Nephron (organoid): ENCODE measurements at regions not wholly inside any gene's neighbourhood (a gene's known extent, or its start where the extent isn't known, plus 50 kb on each side); places are given as distances from the start of the nearest gene placed in this dataset.
A peak's percentile ranks its signal among the peaks of the same experiment; 100 is the strongest.

Experiments used
- H3K27ac Mint-ChIP-seq, 3 experiments: 2 replicates each; pipeline ENCODE4 v1.8.0; 2020; ENCODE audit warnings: mixed read lengths in 3 of 3, mild to moderate bottlenecking in 2 of 3, moderate library complexity in 1 of 3
- H3K27me3 Mint-ChIP-seq: 2 replicates; pipeline ENCODE4 v1.8.0; 2021; ENCODE audit warnings: low read depth, mild to moderate bottlenecking, moderate library complexity, mixed read lengths
- H3K36me3 Mint-ChIP-seq: 2 replicates; pipeline ENCODE4 v1.8.0; 2020; ENCODE audit warnings: low read depth, mixed read lengths
- H3K4me1 Mint-ChIP-seq: 2 replicates; pipeline ENCODE4 v1.8.0; 2020; ENCODE audit warnings: mixed read lengths
- H3K4me3 Mint-ChIP-seq, 3 experiments: 2 replicates each; pipeline ENCODE4 v1.8.0; 2020; ENCODE audit warnings: mild to moderate bottlenecking in 3 of 3, mixed read lengths in 3 of 3, moderate library complexity in 2 of 3
- H3K9me3 Mint-ChIP-seq: 2 replicates; pipeline ENCODE4 v1.8.0; 2020; ENCODE audit warnings: mixed read lengths
- TF ChIP-seq, protein P1 (sequence below), 3 experiments: fragments of 200-600 bp; sonication (generic); IDR thresholded peaks; one replicate each; pipeline ENCODE4 v1.5.0; 2021; ENCODE audit warnings: antibody characterized with exemption in 3 of 3; ENCODE audit not compliant: unreplicated experiment in 3 of 3

DNA sequence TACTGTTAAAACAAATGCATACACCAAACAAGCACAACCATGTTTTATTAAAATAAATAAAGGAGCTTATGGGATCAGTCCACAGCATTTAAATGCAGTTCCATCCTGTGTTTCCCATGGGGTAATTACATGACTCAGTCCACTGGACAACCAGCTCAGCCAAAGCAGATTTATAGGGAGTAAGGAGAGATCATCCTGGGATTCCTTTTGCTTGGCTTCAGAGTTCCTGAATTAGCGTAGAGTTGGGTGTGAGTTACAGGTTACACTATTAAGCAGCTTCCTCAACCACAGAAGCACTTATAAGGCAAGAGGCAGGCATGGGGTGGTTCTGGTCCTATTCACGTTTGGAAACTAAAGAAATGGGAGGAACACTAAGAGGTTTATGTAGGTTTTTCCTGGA lies 381.1 kb upstream of the ACTBL2 start:
- no peak overlapping the region for H3K27ac Mint-ChIP-seq
- TF ChIP-seq, protein P1, sequence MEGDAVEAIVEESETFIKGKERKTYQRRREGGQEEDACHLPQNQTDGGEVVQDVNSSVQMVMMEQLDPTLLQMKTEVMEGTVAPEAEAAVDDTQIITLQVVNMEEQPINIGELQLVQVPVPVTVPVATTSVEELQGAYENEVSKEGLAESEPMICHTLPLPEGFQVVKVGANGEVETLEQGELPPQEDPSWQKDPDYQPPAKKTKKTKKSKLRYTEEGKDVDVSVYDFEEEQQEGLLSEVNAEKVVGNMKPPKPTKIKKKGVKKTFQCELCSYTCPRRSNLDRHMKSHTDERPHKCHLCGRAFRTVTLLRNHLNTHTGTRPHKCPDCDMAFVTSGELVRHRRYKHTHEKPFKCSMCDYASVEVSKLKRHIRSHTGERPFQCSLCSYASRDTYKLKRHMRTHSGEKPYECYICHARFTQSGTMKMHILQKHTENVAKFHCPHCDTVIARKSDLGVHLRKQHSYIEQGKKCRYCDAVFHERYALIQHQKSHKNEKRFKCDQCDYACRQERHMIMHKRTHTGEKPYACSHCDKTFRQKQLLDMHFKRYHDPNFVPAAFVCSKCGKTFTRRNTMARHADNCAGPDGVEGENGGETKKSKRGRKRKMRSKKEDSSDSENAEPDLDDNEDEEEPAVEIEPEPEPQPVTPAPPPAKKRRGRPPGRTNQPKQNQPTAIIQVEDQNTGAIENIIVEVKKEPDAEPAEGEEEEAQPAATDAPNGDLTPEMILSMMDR (IDR thresholded peaks at IDR 0.05; ENCODE audit: unreplicated experiment in 3 of 3): no peak
- H3K36me3 Mint-ChIP-seq: no peaks in the 10 kb centered on the region
- H3K4me1 Mint-ChIP-seq: peaks cover 19% of the 10 kb centered on the region
- H3K27me3 Mint-ChIP-seq: no peaks in the 10 kb centered on the region
- no peaks in the 10 kb centered on the region for H3K9me3 Mint-ChIP-seq
- H3K4me3 Mint-ChIP-seq: no peak overlapping the region

DNA sequence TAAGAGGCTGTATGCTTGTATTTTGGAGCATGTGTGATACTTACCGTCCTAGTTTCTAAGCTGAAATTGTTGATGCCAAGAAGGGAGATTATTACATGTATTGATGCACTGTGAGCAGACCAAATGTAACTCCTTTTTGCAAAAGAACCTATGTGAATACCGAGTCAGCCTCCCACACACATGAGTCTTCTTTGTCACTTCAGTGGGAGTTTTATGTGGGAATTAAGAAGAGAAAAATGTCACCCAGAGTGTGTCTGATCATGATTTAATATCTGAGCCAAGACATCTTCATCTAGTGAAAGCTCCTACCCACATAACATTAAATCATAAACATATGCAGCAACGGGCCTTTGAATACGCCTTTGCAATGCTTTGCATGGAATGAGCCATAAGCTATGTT lies 380.3 kb upstream of the ACTBL2 start:
- Mint-ChIP-seq H3K4me1 (peaks cover 22% of the 10 kb centered on the region), H3K36me3 (no peaks in the 10 kb centered on the region), H3K27me3 (no peaks in the 10 kb centered on the region)

DNA sequence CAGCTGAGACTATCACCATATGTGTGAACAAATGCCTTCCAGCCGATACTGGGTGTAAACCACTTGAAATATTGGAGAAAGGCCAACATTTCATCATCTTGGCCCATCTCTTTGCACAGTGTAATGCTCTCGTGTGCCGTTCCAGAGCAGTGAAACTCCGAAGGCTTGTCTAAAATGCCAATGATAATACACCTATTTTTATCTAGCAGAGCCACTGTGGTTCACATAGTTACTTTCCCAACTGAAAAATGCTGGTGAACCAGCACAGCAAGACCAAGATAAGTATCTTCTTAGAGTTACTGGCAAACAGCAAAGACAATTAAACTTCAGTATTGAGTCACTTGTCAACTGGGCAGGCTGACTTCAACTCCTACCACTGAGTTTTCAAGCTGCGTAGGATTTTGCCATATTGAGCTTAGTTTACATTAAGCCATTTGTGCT lies 379.9 kb upstream of the ACTBL2 start:
- H3K4me1 Mint-ChIP-seq: peaks cover 22% of the 10 kb centered on the region
- no peaks in the 10 kb centered on the region for H3K36me3 Mint-ChIP-seq

More for the DNA sequence above, 380.3 kb upstream of the ACTBL2 start:
- Mint-ChIP-seq H3K9me3 (no peaks in the 10 kb centered on the region), H3K4me3 (no peak overlapping the region), H3K27ac (peak overlapping the region in 1 of 3 experiments; percentile 17)
- TF ChIP-seq, protein P1 (IDR thresholded peaks at IDR 0.05; ENCODE audit: unreplicated experiment in 3 of 3): no peak

DNA sequence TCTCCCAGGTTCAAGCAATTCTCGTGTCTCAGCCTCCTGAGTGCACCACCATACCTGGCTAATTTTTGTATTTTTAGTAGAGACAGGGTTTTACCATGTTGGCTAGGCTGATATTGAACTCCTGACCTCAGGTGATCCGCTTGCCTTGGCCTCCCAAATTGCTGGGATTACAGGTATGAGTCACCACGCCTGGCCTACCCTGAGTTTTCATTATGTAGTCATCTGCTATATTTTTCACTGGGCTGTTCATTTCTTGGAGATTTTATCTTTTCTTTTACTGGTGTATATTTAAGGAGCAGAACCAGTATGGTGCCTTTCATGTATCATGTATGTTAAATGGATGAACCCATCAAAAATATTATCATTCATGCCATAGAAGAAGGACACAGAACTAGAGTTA lies 377.0 kb upstream of the ACTBL2 start:
- Mint-ChIP-seq H3K27ac (no peak overlapping the region), H3K4me3 (no peak overlapping the region), H3K27me3 (no peaks in the 10 kb centered on the region), H3K36me3 (no peaks in the 10 kb centered on the region), H3K4me1 (peaks cover 22% of the 10 kb centered on the region), H3K9me3 (no peaks in the 10 kb centered on the region)
- TF ChIP-seq, protein P1 (IDR thresholded peaks at IDR 0.05; ENCODE audit: unreplicated experiment in 3 of 3): no peak

More for the DNA sequence above, 379.9 kb upstream of the ACTBL2 start:
- Mint-ChIP-seq H3K27me3 (no peaks in the 10 kb centered on the region), H3K9me3 (no peaks in the 10 kb centered on the region), H3K4me3 (no peak overlapping the region), H3K27ac (no peak overlapping the region)
- TF ChIP-seq, protein P1 (IDR thresholded peaks at IDR 0.05; ENCODE audit: unreplicated experiment in 3 of 3): no peak

DNA sequence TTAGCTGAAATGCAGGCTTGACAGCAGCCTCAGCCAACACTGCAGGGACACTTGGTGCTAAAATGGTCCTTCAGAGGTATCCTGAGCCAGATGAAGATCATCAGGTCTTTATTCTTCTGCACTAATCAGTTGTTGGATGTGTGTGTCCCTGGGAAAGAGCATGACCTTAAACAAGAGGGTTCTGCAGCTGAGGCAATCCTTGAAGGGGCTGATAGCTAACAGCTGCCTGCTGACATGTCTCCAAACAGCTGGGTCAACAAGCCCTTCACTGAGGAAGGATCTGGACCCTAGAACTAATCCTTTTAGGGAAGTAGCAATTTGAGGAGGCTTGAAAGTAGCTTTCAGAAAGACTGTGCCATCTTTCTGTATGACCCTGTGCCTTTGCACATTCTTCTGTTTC lies 376.3 kb upstream of the ACTBL2 start:
- Mint-ChIP-seq H3K27ac (peak overlapping the region; percentile 15 to 55 (median 19)), H3K9me3 (no peaks in the 10 kb centered on the region), H3K36me3 (no peaks in the 10 kb centered on the region), H3K4me3 (no peak overlapping the region), H3K4me1 (peaks cover 22% of the 10 kb centered on the region), H3K27me3 (no peaks in the 10 kb centered on the region)
- TF ChIP-seq, protein P1 (IDR thresholded peaks at IDR 0.05; ENCODE audit: unreplicated experiment in 3 of 3): no peak

DNA sequence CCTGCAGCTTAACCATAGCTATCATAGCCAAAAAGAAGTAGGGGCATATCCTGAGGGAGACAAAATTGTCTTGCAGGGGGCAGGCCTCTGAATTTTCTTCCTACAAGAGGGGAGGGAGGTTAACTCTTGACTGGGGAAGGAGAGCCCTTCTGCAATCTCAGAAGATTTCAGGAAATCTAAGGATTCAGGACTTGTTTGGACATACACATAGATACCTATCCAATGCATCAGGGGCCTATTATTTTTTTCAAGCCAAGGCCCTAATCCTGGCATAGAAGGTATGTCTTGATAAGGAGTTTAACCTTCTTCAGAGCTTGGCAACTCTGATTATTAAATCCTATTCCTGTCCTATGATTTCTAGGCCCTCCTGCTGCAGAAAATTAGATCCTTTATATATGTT lies 375.1 kb upstream of the ACTBL2 start:
- H3K9me3 Mint-ChIP-seq: no peaks in the 10 kb centered on the region
- no peak overlapping the region for H3K4me3 Mint-ChIP-seq
- H3K36me3 Mint-ChIP-seq: no peaks in the 10 kb centered on the region
- no peak overlapping the region for H3K27ac Mint-ChIP-seq
- TF ChIP-seq, protein P1 (IDR thresholded peaks at IDR 0.05; ENCODE audit: unreplicated experiment in 3 of 3): no peak
- peaks cover 22% of the 10 kb centered on the region for H3K4me1 Mint-ChIP-seq
- no peaks in the 10 kb centered on the region for H3K27me3 Mint-ChIP-seq
